ENCODE measurements at regions not wholly inside any gene's neighbourhood (a gene's known extent, or its start where the extent isn't known, plus 50 kb on each side); places are given as distances from the start of the nearest gene placed in this dataset.

- ChIA-PET POLR2A (no interaction called here), CTCF (no interaction called here)
Measured at GRCh38 chr16:86978445-86979030, 338.7 kb downstream of the C16orf95 start.

DNA sequence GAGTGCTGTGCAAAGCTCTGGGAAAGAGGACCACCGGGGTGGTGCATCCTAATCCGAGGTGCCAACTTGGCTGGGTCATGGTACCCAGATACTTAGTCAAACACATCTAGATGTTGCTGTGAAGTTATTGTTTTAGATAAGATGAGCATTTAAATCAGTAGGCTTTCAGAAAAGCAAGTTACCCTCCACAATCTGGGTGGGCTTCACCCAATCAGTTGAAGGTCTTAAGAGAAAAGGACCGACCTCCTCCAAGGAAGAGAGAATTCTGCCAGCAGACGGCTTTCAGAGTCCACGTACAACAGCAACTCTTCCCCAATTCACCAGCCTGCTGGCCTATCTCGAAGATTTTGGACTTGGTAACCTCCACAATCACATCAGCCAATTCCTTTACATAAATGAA, 338.1 kb downstream of the C16orf95 start:
- ChIA-PET POLR2A (no interaction called here), CTCF (no interaction called here)

DNA sequence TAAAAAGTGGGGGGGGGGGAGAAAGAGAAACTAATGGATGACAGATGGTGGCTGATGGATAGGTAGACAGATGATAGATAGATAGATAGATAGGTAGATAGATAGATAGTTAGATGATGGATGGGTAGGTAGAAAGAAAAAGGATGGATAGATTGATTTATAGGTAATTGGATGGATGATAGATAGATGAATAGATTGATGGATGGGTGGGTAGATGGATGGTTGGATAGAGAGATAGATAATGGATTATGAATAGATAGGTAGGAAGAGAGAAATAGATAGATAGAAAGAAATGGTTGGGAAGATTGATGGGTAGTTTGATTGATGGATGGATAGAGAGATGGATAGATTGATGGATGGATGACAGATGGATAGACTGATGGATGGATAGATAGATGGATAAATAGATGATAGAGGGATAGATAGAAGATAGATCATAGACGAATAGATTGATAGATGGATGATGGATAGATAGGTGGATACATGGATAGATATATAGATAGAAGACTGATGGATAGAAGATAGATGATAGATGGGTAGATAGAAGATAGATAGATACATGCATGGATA, 337.1 kb downstream of the C16orf95 start:
- POLR2A ChIA-PET = no interaction called here
- CTCF ChIA-PET = no interaction called here

DNA sequence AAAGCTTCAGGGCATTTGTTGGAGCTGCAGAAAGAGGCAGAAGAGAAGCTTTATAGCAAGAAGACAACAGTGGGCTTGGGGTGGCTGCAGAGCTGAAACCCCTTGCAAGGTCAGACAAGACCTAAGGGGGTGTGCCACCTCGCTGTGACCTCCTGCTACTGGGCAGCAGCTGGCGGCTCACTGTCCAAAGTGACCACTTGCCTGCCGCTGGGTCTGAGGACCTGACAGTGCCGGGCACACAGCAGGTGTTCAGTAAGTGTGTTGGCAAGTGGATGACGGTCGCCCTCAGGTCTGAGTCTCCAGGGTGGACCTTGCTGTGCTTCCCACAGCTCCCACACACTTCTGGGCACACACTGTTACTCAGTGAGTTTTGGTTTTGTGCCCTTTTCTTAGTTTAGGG, 336.5 kb downstream of the C16orf95 start:
- CTCF ChIA-PET = no interaction called here
- POLR2A ChIA-PET = no interaction called here

DNA sequence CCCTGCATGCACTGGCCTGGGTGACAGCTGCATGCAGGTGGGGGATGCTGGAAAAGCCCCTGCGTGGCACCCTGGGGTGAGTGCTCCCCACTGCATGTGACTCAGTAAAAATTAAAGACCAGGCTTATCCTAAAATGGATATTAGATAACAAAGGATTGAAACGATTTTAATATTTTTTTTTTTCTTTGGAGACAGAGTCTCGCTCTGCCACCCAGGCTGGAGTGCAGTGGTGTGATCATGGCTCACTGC, 334.9 kb downstream of the C16orf95 start:
- CTCF ChIA-PET = no interaction called here
- POLR2A ChIA-PET = no interaction called here

GRCh38 chr16:86982912-86983311, 334.3 kb downstream of the C16orf95 start:
- ChIA-PET CTCF (no interaction called here), POLR2A (no interaction called here)

DNA sequence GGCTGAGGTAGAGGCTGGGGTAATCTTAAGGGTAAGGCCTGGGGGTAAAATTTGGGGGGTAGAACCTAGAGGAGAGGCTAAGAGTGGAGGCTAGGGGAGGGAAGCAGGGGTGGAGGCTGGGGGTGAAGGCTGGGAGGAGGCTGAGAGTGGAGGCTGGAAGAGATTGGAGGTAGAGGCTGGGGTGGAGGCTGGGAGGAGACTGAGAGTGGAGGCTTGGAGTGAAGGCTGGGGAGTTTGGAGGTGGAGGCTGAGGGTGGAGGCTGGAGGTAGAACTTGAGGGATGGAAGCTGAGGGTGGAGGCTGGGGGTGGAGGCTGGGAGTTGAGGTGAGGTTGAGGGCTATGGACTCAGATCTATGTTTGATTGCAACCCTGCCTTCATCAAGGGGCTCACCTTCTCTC, 333.6 kb downstream of the C16orf95 start:
- ChIA-PET POLR2A (no interaction called here), CTCF (no interaction called here)

- ChIA-PET CTCF (no interaction called here), POLR2A (no interaction called here)
Measured at GRCh38 chr16:86984343-86984742, 332.8 kb downstream of the C16orf95 start.

GRCh38 chr16:86984991-86985647, 332.1 kb downstream of the C16orf95 start:
- ChIA-PET POLR2A (no interaction called here), CTCF (no interaction called here)

- CTCF ChIA-PET = no interaction called here
- POLR2A ChIA-PET = no interaction called here
Measured at GRCh38 chr16:86985648-86986015, 331.6 kb downstream of the C16orf95 start.

DNA sequence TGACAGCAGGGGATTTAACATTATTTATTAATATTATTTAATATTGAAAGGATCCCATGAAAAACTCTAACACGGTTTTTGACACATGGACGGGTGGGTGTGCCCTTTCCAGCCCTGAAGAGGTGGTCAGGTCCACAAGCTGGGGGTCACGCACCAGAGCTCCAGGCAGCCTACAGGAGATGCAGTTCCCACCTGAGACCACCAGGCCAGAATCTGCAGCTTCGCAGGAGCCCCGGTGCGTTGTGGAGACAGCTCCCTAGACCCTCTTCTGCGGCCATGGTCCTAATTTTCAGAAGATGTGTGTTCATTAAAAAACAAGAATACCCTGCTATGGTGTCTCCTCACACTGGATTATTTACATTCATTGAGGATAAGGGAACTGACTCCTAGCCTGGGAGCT, 331.1 kb downstream of the C16orf95 start:
- ChIA-PET POLR2A (no interaction called here), CTCF (no interaction called here)

DNA sequence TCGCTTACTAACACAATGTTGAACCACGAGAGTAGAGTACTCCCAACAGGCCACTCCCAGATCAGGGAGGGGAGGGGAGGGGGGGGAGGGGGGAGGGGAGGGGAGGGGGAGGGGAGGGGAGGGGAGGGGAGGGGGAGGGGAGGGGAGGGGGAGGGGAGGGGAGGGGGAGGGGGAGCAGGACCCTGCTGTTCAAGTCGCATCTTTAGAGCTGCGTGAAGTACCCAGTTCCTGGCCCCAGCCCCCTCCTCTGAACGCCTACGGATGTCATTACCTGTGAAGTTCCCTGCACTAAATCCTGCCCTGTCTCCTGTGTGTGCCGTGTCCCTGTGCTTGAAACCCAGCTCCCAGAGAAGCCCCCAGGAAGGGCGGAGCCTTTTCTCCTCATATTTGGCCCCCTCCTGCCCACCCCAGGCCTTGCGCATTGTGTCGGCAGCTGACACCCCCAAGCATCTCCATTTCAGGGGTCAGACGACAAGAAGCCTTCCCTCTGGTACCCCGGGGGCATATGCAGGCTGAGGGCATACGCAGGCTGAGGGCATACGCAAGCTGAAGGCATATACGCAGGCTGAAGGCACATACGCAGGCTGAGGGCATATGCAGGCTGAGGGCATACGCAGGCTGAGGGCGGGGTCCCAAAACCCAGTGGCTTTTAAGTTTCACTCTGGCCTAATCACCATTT, 330.2 kb downstream of the C16orf95 start:
- CTCF ChIA-PET = no interaction called here
- POLR2A ChIA-PET = no interaction called here

DNA sequence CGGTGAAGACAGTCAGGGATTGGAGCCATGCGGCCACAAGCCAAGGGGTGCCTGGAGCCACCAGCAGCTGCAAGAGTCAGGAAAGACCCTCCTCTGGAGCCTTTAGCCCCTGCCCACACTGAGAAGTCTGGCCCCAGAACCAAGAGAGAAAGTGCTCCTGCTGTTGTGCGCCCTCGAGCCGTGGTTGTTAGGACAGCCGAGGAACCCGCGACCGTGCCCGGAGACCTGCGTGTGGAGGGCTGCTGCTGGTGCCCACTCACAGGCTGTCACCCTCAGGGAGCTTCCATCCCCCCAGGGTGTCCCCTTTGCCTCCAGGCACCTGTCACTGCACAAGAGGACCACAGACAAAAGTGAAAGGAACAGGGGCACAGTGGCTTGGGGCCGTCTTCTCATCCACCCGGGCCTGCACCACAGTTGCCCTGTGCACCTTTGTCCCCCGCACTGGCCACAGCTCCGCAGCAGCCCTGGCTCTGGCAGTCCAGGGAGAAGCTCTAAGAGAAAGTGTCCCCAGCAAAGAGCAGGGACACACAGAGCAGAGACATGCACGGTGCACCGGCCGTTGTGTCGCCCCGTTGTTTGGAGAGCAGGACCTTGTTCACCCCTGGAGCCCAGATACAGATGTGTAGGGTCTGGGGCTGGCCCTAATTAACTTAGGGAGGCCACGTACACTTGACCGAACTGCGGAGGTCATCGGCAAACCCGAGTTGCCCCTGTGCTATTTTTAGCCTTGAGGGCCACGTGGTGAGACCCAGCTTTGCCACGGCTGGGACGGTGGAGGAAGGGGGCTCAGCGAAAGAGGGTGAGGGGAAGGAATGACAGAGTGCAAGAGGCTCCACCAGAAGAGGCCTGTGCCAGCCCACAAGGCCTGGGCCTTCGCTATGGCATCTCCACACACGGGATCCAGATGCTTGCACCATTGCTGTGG, 329.2 kb downstream of the C16orf95 start:
- ChIA-PET CTCF (no interaction called here), POLR2A (no interaction called here)

- POLR2A ChIA-PET = no interaction called here
- CTCF ChIA-PET = no interaction called here
Measured at GRCh38 chr16:86988920-86989696, 328.1 kb downstream of the C16orf95 start.

GRCh38 chr16:86990451-86990850, 326.7 kb downstream of the C16orf95 start:
- ChIA-PET CTCF (no interaction called here), POLR2A (no interaction called here)

DNA sequence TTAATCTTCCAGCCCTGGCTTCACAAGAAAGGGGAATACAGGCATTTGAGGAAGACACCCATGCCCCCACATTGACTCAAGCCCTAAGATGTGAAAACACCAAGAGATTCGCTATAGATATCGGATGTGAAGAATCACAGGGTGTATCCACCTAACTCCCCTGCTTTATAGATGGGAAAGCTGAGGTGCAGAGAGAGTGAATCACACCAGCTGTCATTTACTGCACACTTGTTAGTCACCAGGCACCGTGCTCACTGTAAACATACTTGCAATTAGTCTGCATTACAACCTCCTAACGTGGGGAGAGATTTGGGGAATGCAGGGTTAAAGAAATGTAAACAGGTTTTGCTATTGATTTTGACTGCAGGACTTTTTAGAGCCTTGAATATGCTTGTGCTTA, 325.5 kb downstream of the C16orf95 start:
- CTCF ChIA-PET = no interaction called here
- POLR2A ChIA-PET = no interaction called here

GRCh38 chr16:86992587-86992986, 324.6 kb downstream of the C16orf95 start:
- ChIA-PET CTCF (no interaction called here), POLR2A (no interaction called here)

GRCh38 chr16:86993426-86994110, 323.6 kb downstream of the C16orf95 start:
- POLR2A ChIA-PET = no interaction called here
- CTCF ChIA-PET = no interaction called here

GRCh38 chr16:86994215-86994614, 323.0 kb downstream of the C16orf95 start:
- ChIA-PET POLR2A (no interaction called here), CTCF (no interaction called here)
